Upper lobe of left lung (tissue), 4 donors: ENCODE measurements at regions not wholly inside any gene's neighbourhood (a gene's known extent, or its start where the extent isn't known, plus 50 kb on each side); places are given as distances from the start of the nearest gene placed in this dataset.

Experiments
- CTCF ChIP-seq, 6 experiments: fragments of 450-650 bp in 4 of 6; fragments of 200-600 bp in 2 of 6; sonication (generic) in 2 of 6; IDR thresholded peaks; one replicate each; pipeline ENCODE4 v1.5.1; 2016 to 2019; ENCODE audit warnings: antibody characterized with exemption in 6 of 6
- POLR2A ChIP-seq, 4 donors: fragments of 450-650 bp; IDR thresholded peaks; one replicate each; pipeline ENCODE4 v1.5.1; 2016 to 2017; ENCODE audit warnings: antibody characterized with exemption in 4 of 4, mild to moderate bottlenecking in 2 of 4
- POLR2AphosphoS5 ChIP-seq, 2 donors: sonication (generic); formaldehyde crosslinking; IDR thresholded peaks; one replicate each; pipeline ENCODE4 v1.5.1; 2017; ENCODE audit warnings: antibody characterized with exemption in 2 of 2

- TF ChIP-seq CTCF (IDR thresholded peaks at IDR 0.05) (no peak), POLR2A (IDR thresholded peaks at IDR 0.05) (no peak), POLR2AphosphoS5 (IDR thresholded peaks at IDR 0.05) (no peak)
These were observed 239.8 kb upstream of the FAR2 start for GRCh38 chr12:28909291-28909690.
